ENCODE measurements at regions not wholly inside any gene's neighbourhood (a gene's known extent, or its start where the extent isn't known, plus 50 kb on each side); places are given as distances from the start of the nearest gene placed in this dataset.

DNA sequence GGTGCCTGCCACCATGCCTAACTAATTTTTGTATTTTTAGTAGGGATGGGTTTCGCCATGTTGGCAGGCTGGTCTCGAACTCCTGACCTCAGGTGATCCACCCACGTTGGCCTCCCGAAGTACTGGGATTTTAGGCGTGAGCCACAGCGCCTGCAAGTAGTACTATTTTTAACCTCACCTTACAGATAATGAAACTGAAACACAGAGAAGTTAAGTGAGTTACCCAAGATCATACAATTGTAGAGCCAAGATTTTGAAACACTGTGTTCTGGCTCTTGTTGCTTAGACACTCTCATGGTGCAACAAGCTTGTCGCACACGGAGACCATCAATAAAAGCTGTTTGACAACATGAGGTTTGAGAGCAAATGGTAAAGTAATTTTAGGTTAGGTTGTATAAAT, 159.1 kb upstream of the LMNTD1 start:
- H3K27me3 ChIP-seq, result no peaks in the 10 kb centered on the region
- no peak overlapping the region for H3K4me3 ChIP-seq
- no peaks in the 10 kb centered on the region for H3K36me3 ChIP-seq
- TF ChIP-seq POLR2A (IDR thresholded peaks at IDR 0.05) (no peak), CTCF (IDR thresholded peaks at IDR 0.05) (no peak), POLR2AphosphoS5 (IDR thresholded peaks at IDR 0.05; ENCODE audit: insufficient read depth in 1 of 2, low read depth in 1 of 2) (no peak)
- H3K4me1 ChIP-seq, result no peaks in the 10 kb centered on the region
- intact Hi-C loops (cut with DNase I), result no loop called here
- peaks cover 4% of the 10 kb centered on the region for H3K9me3 ChIP-seq
- no peak for DNase-seq (ENCODE audit: extremely low spot score in 2 of 2)
- no peak overlapping the region for H3K27ac ChIP-seq

DNA sequence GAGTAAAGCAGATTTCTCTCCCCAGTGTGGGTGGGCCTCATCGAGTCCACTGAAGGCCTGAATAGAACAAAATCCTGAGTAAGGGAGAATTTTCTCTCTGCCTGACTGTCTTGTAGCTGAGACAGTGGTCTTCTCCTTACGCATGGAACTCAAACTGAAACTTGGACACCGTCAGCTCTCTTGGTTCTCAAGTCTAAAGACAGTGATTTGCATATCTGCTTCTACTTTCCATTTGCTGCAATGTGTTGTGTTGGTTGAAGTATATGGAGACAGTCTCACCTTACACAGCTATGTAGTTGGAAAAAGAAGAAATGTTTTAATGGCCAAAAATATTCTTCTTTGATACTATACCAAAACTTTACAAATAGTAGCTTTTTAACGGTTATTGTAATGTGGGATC, 160.2 kb upstream of the LMNTD1 start:
- TF ChIP-seq POLR2AphosphoS5 (IDR thresholded peaks at IDR 0.05; ENCODE audit: insufficient read depth in 1 of 2, low read depth in 1 of 2), result no peak
- no peak for TF ChIP-seq CTCF (IDR thresholded peaks at IDR 0.05)
- no peak for TF ChIP-seq POLR2A (IDR thresholded peaks at IDR 0.05)
- Histone ChIP-seq H3K36me3 (no peaks in the 10 kb centered on the region), H3K9me3 (no peaks in the 10 kb centered on the region), H3K4me1 (no peaks in the 10 kb centered on the region), H3K4me3 (no peak overlapping the region), H3K27me3 (no peaks in the 10 kb centered on the region), H3K27ac (no peak overlapping the region)
- intact Hi-C loops (cut with DNase I), result no loop called here
- no peak for DNase-seq (ENCODE audit: extremely low spot score in 2 of 2)

DNA sequence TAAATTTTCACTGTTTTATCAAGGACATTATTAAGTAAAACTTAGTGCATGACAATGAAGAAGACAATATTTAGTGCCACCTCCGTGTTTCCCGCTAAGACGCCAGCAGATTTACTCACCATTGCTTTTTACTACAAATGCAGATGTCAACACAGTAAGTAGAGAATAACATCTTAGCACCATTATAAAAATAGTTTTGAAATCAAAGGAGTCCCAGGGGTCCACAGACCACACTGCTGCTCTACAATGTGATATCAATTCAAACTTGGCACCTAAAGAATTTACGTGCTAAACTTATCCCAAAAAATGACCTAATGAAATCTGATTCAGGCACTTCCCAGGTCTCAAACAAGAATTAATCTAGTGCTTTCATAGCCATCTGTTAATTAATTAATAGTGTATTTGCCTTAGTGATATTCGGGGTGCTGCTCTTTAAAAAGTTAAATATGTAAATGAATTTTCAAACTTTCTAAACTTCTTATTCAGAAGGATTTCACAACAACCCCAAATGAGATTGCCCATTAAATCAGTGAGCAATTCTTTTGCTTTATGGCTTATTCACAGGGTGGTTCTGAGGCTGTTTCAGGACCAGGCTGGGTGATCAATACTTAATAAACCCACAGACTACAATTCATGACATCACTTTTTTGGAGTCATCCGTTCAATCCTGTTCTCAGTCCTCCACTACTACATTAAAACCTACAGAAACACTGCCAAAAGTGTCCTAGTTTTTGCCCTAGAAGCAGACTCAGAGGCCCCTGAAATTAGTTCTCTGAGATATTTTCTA, 161.3 kb upstream of the LMNTD1 start:
- no peak for DNase-seq (ENCODE audit: extremely low spot score in 2 of 2)
- Histone ChIP-seq H3K4me1 (no peaks in the 10 kb centered on the region), H3K36me3 (no peaks in the 10 kb centered on the region), H3K9me3 (no peaks in the 10 kb centered on the region), H3K4me3 (no peak overlapping the region), H3K27me3 (no peaks in the 10 kb centered on the region), H3K27ac (no peak overlapping the region)
- intact Hi-C loops (cut with DNase I), result no loop called here
- no peak for TF ChIP-seq POLR2A (IDR thresholded peaks at IDR 0.05)
- TF ChIP-seq POLR2AphosphoS5 (IDR thresholded peaks at IDR 0.05; ENCODE audit: insufficient read depth in 1 of 2, low read depth in 1 of 2), result no peak
- no peak for TF ChIP-seq CTCF (IDR thresholded peaks at IDR 0.05)

- DNase-seq (ENCODE audit: extremely low spot score in 2 of 2), result no peak
- Histone ChIP-seq H3K4me3 (no peak overlapping the region), H3K27ac (no peak overlapping the region), H3K36me3 (no peaks in the 10 kb centered on the region), H3K27me3 (no peaks in the 10 kb centered on the region), H3K4me1 (no peaks in the 10 kb centered on the region), H3K9me3 (no peaks in the 10 kb centered on the region)
- no peak for TF ChIP-seq CTCF (IDR thresholded peaks at IDR 0.05)
- TF ChIP-seq POLR2AphosphoS5 (IDR thresholded peaks at IDR 0.05; ENCODE audit: insufficient read depth in 1 of 2, low read depth in 1 of 2), result no peak
- TF ChIP-seq POLR2A (IDR thresholded peaks at IDR 0.05), result no peak
- intact Hi-C loops (cut with DNase I), result no loop called here
These were observed 162.0 kb upstream of the LMNTD1 start for GRCh38 chr12:25715102-25715501.

GRCh38 chr12:25716842-25717241, 163.8 kb upstream of the LMNTD1 start:
- Histone ChIP-seq H3K4me1 (no peaks in the 10 kb centered on the region), H3K27me3 (no peaks in the 10 kb centered on the region)
- no peak for TF ChIP-seq POLR2AphosphoS5 (IDR thresholded peaks at IDR 0.05; ENCODE audit: insufficient read depth in 1 of 2, low read depth in 1 of 2)
- TF ChIP-seq POLR2A (IDR thresholded peaks at IDR 0.05), result no peak
- TF ChIP-seq CTCF (IDR thresholded peaks at IDR 0.05), result no peak

More at GRCh38 chr12:25716842-25717241, 163.8 kb upstream of the LMNTD1 start:
- Histone ChIP-seq H3K27ac (no peak overlapping the region), H3K36me3 (no peaks in the 10 kb centered on the region), H3K4me3 (no peak overlapping the region), H3K9me3 (no peaks in the 10 kb centered on the region)
- intact Hi-C loops (cut with DNase I), result no loop called here
- DNase-seq (ENCODE audit: extremely low spot score in 2 of 2), result no peak
